Left lung (tissue), 4 donors: ENCODE measurements at regions not wholly inside any gene's neighbourhood (a gene's known extent, or its start where the extent isn't known, plus 50 kb on each side); places are given as distances from the start of the nearest gene placed in this dataset.

Experiments
- ATAC-seq: fragments of 200-7000 bp; cut with Tn5 transposase; one replicate; pipeline ENCODE4 v1.9.1; 2020; ENCODE audit warnings: moderate library complexity
- DNase-seq, 4 donors: peaks; one replicate each; pipeline ENCODE4 v3.0.0-alpha.2; 2013 to 2020
- H3K27ac ChIP-seq, 2 donors: fragments of 200-600 bp; sonication (generic) in 1 of 2; one replicate each; pipeline versions ENCODE4 v1.5.0 to v1.8.0; 2020 to 2021
- H3K27me3 ChIP-seq, 2 donors: fragments of 200-600 bp; sonication (generic) in 1 of 2; one replicate each; pipeline versions ENCODE4 v1.5.0 to v1.8.0; 2020 to 2021
- H3K36me3 ChIP-seq, 2 donors: fragments of 200-600 bp; sonication (generic) in 1 of 2; one replicate each; pipeline versions ENCODE4 v1.5.0 to v1.8.0; 2020 to 2021
- H3K4me1 ChIP-seq, 2 donors: fragments of 200-600 bp; one replicate each; pipeline ENCODE4 v1.8.0; 2021
- H3K4me3 ChIP-seq, 2 donors: fragments of 200-600 bp; sonication (generic) in 1 of 2; one replicate each; pipeline versions ENCODE4 v1.5.0 to v1.8.0; 2020 to 2021; ENCODE audit warnings: mild to moderate bottlenecking in 1 of 2
- H3K9me3 ChIP-seq, 2 donors: fragments of 200-600 bp; sonication (generic) in 1 of 2; one replicate each; pipeline versions ENCODE4 v1.5.0 to v1.8.0; 2020 to 2021
- intact Hi-C, 2 donors: fragments of 100-400 bp; cut with DNase I; formaldehyde crosslinking; loops; one replicate each; pipeline versions ENCODE4 v1.11.2 to v1.14.2; 2022
- TF ChIP-seq, protein P1 (sequence below), 2 donors: fragments of 200-600 bp; sonication (generic) in 1 of 2; IDR thresholded peaks; one replicate each; pipeline versions ENCODE4 v1.5.0 to v1.8.0; 2021; ENCODE audit warnings: antibody characterized with exemption in 2 of 2
- donor health status: DM: no; HTN: yes; CAD: no.
- donor health status: DM: no; HTN: no; CAD: no.

- no peak for DNase-seq
- TF ChIP-seq, protein P1, sequence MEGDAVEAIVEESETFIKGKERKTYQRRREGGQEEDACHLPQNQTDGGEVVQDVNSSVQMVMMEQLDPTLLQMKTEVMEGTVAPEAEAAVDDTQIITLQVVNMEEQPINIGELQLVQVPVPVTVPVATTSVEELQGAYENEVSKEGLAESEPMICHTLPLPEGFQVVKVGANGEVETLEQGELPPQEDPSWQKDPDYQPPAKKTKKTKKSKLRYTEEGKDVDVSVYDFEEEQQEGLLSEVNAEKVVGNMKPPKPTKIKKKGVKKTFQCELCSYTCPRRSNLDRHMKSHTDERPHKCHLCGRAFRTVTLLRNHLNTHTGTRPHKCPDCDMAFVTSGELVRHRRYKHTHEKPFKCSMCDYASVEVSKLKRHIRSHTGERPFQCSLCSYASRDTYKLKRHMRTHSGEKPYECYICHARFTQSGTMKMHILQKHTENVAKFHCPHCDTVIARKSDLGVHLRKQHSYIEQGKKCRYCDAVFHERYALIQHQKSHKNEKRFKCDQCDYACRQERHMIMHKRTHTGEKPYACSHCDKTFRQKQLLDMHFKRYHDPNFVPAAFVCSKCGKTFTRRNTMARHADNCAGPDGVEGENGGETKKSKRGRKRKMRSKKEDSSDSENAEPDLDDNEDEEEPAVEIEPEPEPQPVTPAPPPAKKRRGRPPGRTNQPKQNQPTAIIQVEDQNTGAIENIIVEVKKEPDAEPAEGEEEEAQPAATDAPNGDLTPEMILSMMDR (IDR thresholded peaks at IDR 0.05), result no peak
- Histone ChIP-seq H3K4me3 (no peak overlapping the region), H3K9me3 (no peaks in the 10 kb centered on the region), H3K27ac (no peak overlapping the region), H3K27me3 (no peaks in the 10 kb centered on the region), H3K4me1 (peaks cover 0 to 20% of the 10 kb centered on the region in 2 donors), H3K36me3 (no peaks in the 10 kb centered on the region)
- intact Hi-C loops, result no loop called here
- peak; percentile 55 for ATAC-seq
Observed at GRCh38 chr3:72127844-72128243, 342.9 kb upstream of the PROK2 start.

GRCh38 chr3:72127224-72127612 is 342.3 kb upstream of the PROK2 start:
- intact Hi-C loops, result no loop called here

GRCh38 chr3:72126441-72127223 is 341.7 kb upstream of the PROK2 start:
- Histone ChIP-seq H3K9me3 (no peaks in the 10 kb centered on the region), H3K27me3 (no peaks in the 10 kb centered on the region), H3K36me3 (no peaks in the 10 kb centered on the region), H3K4me1 (peaks cover 0 to 20% of the 10 kb centered on the region in 2 donors), H3K4me3 (no peak overlapping the region), H3K27ac (no peak overlapping the region)
- TF ChIP-seq, protein P1 (IDR thresholded peaks at IDR 0.05), result no peak
- no peak for DNase-seq
- no peak for ATAC-seq
- intact Hi-C loops, result no loop called here

More at GRCh38 chr3:72127224-72127612, 342.3 kb upstream of the PROK2 start:
- TF ChIP-seq, protein P1 (IDR thresholded peaks at IDR 0.05), result no peak
- DNase-seq (no peak), ATAC-seq (no peak)
- Histone ChIP-seq H3K9me3 (no peaks in the 10 kb centered on the region), H3K36me3 (no peaks in the 10 kb centered on the region), H3K27ac (no peak overlapping the region), H3K27me3 (no peaks in the 10 kb centered on the region), H3K4me1 (peaks cover 0 to 20% of the 10 kb centered on the region in 2 donors), H3K4me3 (no peak overlapping the region)

GRCh38 chr3:72123908-72124441 is 339.0 kb upstream of the PROK2 start:
- ATAC-seq (peak; percentile 54), DNase-seq (no peak)
- Histone ChIP-seq H3K9me3 (no peaks in the 10 kb centered on the region), H3K4me3 (no peak overlapping the region), H3K4me1 (peaks cover 0 to 20% of the 10 kb centered on the region in 2 donors), H3K36me3 (no peaks in the 10 kb centered on the region), H3K27ac (no peak overlapping the region), H3K27me3 (no peaks in the 10 kb centered on the region)
- TF ChIP-seq, protein P1 (IDR thresholded peaks at IDR 0.05), result no peak
- intact Hi-C loops, result no loop called here
